ENCODE measurements at regions not wholly inside any gene's neighbourhood (a gene's known extent, or its start where the extent isn't known, plus 50 kb on each side); places are given as distances from the start of the nearest gene placed in this dataset.

DNA sequence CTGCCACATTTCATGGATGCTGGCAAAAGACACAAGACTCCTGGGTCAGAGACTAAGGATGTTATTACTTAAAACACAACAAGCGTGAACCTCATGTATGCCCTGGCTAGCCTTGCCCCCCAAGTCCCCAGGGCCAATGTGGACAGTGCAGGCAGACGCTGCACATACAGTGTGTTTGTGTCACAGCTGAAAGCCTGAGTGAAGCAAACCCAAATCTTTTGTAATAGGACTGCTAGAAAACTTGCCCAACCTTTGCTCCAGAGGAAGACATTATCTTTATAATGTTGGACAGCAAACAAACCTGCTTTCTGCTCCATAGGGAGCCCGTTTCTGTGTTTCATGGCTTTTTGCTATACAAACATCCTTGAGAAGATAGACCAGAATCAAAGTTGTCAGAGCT is 282.0 kb upstream of the RORA start:
- H4K91ac ChIP-seq (ENCODE audit: insufficient read depth, low read depth, low read length): no peak overlapping the region
- H3K23ac ChIP-seq (ENCODE audit: low read depth, low read length): no peak overlapping the region
- no peaks in the 10 kb centered on the region for H3K9me3 ChIP-seq (ENCODE audit: control insufficient read depth, insufficient read depth, low read length)
- H3K56ac ChIP-seq (ENCODE audit: extremely low read depth, insufficient read depth, low read length): no peak overlapping the region
- dilution Hi-C loops (cut with HindIII; ENCODE audit: low sequenced_read_pairs, unreplicated experiment) (no loop called here), in situ Hi-C loops (cut with MboI; ENCODE audit: low sequenced_read_pairs) (no loop called here), intact Hi-C loops (cut with micrococcal nuclease) (no loop called here)
- H3K4me2 ChIP-seq (ENCODE audit: low read depth, low read length): no peak overlapping the region
- DNase-seq (no peak), ATAC-seq (ENCODE audit: low read depth) (no peak)
- no peak overlapping the region for H2AFZ ChIP-seq (replicated peaks; ENCODE audit: low read length, poor library complexity)
- H2BK5ac ChIP-seq (ENCODE audit: low read depth, low read length, poor library complexity, severe bottlenecking): no peak overlapping the region
- H2BK20ac ChIP-seq (ENCODE audit: low read depth, low read length): no peak overlapping the region
- no peaks in the 10 kb centered on the region for H3K9me1 ChIP-seq (ENCODE audit: insufficient read depth, low read length)
- H3K9ac ChIP-seq (ENCODE audit: low read depth, low read length): no peak overlapping the region
- no peaks in the 10 kb centered on the region for H3K36me3 ChIP-seq (ENCODE audit: control insufficient read depth, insufficient read depth, low read length)
- no peak overlapping the region for H3K14ac ChIP-seq (replicated peaks; ENCODE audit: low read depth, low read length)
- H2AK5ac ChIP-seq (ENCODE audit: low read depth, low read length): no peak overlapping the region
- ChIA-PET POLR2A (ENCODE audit: unreplicated experiment) (no interaction called here), CTCF (no interaction called here)
- 40% methylated on average over 1 of the region's 3 CpGs; no CpG with 5 or more reads in 1 of the 2 experiments for WGBS, 2 experiments (ENCODE audit: extremely low coverage in 2 of 2, insufficient read length in 1 of 2)
- H4K20me1 ChIP-seq (ENCODE audit: insufficient read depth, low read length): no peaks in the 10 kb centered on the region
- H2AK9ac ChIP-seq (replicated peaks; ENCODE audit: low read depth, low read length, poor library complexity): no peak overlapping the region
- no peaks in the 10 kb centered on the region for H3K27me3 ChIP-seq (ENCODE audit: control insufficient read depth, insufficient read depth, low read length)
- H3K4ac ChIP-seq (ENCODE audit: low read depth, low read length): no peak overlapping the region
- H2BK120ac ChIP-seq (ENCODE audit: low read depth, low read length): no peak overlapping the region
- no peak overlapping the region for H4K8ac ChIP-seq (ENCODE audit: low read depth in 2 of 2, low read length in 2 of 2)
- no peak overlapping the region for H3K27ac ChIP-seq (ENCODE audit: insufficient read depth, low read length)
- BruUV-seq (replicated peaks): no TSS peak
- no peak overlapping the region for H2BK15ac ChIP-seq (ENCODE audit: low read depth, low read length)
- H4K5ac ChIP-seq (ENCODE audit: low read depth, low read length): no peak overlapping the region
- H3K4me3 ChIP-seq (ENCODE audit: insufficient read depth, low read depth, low read length): no peak overlapping the region
- no peak for TF ChIP-seq NFE2L2 (IDR thresholded peaks at IDR 0.05; ENCODE audit: low read depth, low read length)
- TF ChIP-seq, protein P1, sequence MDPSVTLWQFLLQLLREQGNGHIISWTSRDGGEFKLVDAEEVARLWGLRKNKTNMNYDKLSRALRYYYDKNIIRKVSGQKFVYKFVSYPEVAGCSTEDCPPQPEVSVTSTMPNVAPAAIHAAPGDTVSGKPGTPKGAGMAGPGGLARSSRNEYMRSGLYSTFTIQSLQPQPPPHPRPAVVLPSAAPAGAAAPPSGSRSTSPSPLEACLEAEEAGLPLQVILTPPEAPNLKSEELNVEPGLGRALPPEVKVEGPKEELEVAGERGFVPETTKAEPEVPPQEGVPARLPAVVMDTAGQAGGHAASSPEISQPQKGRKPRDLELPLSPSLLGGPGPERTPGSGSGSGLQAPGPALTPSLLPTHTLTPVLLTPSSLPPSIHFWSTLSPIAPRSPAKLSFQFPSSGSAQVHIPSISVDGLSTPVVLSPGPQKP (IDR thresholded peaks at IDR 0.05; ENCODE audit: borderline replicate concordance, low read depth, low read length): no peak
- TF ChIP-seq MAZ (IDR thresholded peaks at IDR 0.05; ENCODE audit: borderline replicate concordance, low read depth, low read length): no peak
- TF ChIP-seq MAFK (IDR thresholded peaks at IDR 0.05; ENCODE audit: low read depth, low read length): no peak
- TF ChIP-seq, protein P2, sequence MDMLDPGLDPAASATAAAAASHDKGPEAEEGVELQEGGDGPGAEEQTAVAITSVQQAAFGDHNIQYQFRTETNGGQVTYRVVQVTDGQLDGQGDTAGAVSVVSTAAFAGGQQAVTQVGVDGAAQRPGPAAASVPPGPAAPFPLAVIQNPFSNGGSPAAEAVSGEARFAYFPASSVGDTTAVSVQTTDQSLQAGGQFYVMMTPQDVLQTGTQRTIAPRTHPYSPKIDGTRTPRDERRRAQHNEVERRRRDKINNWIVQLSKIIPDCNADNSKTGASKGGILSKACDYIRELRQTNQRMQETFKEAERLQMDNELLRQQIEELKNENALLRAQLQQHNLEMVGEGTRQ (IDR thresholded peaks at IDR 0.05; ENCODE audit: low read depth, low read length): no peak
- TF ChIP-seq RFX5 (IDR thresholded peaks at IDR 0.05; ENCODE audit: low read depth, low read length): no peak
- TF ChIP-seq RAD21 (IDR thresholded peaks at IDR 0.05; ENCODE audit: low read length): no peak
- TF ChIP-seq POLR2A (IDR thresholded peaks at IDR 0.05; ENCODE audit: low read depth, low read length): no peak
- no peak for TF ChIP-seq RCOR1 (IDR thresholded peaks at IDR 0.05; ENCODE audit: insufficient replicate concordance, low read length)
- no peak for TF ChIP-seq BHLHE40 (IDR thresholded peaks at IDR 0.05; ENCODE audit: low read depth, low read length)
- TF ChIP-seq MXI1 (IDR thresholded peaks at IDR 0.05; ENCODE audit: borderline replicate concordance, low read depth, low read length): no peak
- TF ChIP-seq CEBPB (IDR thresholded peaks at IDR 0.05; ENCODE audit: low read depth, low read length): no peak
- no peak for TF ChIP-seq SMC3 (IDR thresholded peaks at IDR 0.05; ENCODE audit: low read depth, low read length)
- no peaks in the 10 kb centered on the region for H3K79me1 ChIP-seq (ENCODE audit: low read depth in 1 of 2, low read length in 2 of 2)
- no peak overlapping the region for H3K18ac ChIP-seq (ENCODE audit: low read depth, low read length)
- no peaks in the 10 kb centered on the region for H3K4me1 ChIP-seq (ENCODE audit: control insufficient read depth, insufficient read depth, low read length)
